ENCODE measurements at regions not wholly inside any gene's neighbourhood (a gene's known extent, or its start where the extent isn't known, plus 50 kb on each side); places are given as distances from the start of the nearest gene placed in this dataset.

DNA sequence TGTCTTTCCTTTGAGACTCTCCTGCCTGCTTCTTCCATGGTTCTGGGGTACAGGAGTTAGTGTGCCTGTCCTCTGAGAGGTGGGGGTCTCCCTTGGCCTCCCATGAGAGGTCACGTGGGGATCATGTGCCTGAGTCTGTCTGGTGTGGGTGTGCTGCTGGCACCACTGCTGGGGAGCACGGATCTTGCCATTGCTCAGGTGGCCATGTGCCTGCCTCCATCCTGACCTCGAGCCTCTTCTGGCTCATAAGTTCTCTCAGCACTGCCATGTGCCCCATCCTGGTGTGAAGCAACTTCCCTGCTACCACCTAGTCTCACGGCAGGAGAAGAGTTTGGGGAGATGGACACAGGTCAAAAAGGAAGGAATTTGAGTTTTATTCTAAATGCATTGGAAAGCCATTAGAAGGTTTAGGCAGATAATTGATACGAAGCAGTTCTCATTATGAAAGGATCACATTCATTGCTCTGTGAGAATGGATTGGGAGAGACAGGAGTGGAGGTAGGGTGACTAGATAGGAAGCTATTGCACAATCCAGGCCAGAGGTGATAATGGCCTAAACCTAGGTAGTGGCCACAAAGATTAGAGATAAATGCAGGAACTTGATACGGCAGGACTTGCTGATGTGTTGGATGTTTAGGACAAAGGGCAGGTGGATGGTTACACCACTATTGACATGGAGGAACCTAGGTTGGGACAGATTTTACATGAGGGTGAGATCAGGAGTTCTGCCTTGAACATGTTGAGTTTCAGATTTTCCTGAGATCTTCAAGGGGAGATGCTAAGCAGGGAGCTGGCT is 173.0 kb upstream of the RORA start:
- no peak for TF ChIP-seq ELF4 (IDR thresholded peaks at IDR 0.05)
- TF ChIP-seq FOXM1 (IDR thresholded peaks at IDR 0.05; ENCODE audit: borderline replicate concordance), result no peak

All from HEK293T (cell line).